Renal pelvis (tissue), 1 donor: ENCODE measurements at regions not wholly inside any gene's neighbourhood (a gene's known extent, or its start where the extent isn't known, plus 50 kb on each side); places are given as distances from the start of the nearest gene placed in this dataset.

Source experiments
- DNase-seq: peaks from one replicate; pipeline ENCODE4 v3.0.0-alpha.2; 2013

GRCh38 chr4:176631611-176632010, 161.1 kb downstream of the VEGFC start:
- DNase-seq = no peak
